NCI-H748 (cell line): ENCODE measurements at regions not wholly inside any gene's neighbourhood (a gene's known extent, or its start where the extent isn't known, plus 50 kb on each side); places are given as distances from the start of the nearest gene placed in this dataset.

ENCODE experiments used
- DNase-seq: peaks from one replicate; lab custom pipeline; 2025; ENCODE audit not compliant: unreplicated experiment; lab: John Stamatoyannopoulos, UW

GRCh38 chr3:99376926-99377325, 261.5 kb upstream of the COL8A1 start:
- no peak for DNase-seq

- DNase-seq, result no peak
Observed at GRCh38 chr3:99373846-99374210, 264.6 kb upstream of the COL8A1 start.

DNA sequence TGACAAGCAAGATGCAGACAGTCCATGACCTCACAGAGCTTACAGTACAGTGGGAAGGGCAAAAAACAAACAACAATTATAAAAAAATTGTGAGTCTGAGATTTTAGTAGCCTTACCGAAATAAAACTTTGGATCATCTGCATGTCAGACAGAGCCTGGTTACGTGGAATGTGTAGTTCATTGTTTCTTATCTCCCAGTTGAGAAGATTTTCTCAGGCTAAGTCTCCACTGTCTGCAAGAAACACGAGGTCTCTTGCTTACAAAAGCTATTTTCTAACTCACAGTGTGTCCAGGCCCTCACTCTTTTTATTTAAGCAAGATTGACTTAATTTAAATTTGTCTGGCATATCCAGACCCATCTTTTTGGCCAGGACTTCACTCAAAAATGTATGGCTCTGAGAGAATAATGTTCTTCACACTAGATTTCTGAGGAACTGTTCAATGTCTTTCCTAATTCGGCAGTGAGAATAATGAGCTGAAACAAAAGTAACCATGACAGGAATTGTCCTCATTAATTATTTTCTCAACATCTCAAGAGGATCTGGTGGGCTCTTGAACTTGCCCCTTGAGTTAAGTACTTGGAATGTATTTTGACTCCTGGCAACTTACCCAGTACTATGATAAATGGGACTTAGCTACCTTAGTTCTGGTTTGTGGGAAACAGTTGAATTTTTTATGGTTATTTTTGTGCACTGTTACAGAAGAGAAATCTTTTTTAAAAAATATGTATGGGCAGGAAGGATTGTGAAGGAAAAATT, 265.1 kb upstream of the COL8A1 start:
- DNase-seq, result no peak

DNA sequence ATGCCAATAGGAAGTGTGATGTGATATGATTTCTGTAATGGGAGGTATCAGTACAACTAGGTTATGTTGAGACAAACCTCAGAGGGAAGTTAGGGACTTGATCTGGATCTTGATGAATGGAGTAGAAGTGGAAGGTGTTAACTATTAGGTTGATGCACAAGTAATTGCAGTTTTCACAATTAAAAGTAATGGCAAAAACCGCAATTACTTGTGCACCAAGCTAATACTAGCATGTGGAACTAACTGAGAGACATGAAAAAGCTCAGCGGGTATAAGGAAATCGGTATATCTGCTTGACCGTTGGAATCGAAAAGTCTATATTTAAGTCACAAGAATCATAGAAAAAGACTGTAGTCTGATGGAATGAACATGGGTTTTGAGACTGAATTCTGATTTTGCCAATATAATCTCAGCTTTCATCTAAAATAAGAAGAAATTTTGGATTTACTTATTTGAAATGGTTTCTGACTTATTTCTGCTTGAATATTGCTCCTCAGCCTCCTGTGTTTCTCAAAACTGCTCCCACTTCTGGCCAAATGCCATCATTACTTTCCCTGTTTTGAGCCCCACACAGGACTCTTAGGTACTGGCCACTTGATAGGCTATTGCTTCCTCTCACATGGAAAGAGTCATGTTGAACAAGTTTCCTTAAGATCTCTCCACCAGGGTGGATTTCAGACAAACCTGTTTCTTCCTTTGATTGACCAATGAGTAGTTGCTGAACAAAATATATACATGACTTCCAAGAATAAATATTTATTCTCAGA, 271.5 kb upstream of the COL8A1 start:
- DNase-seq, result peak; percentile 6

GRCh38 chr3:99365979-99366378, 272.4 kb upstream of the COL8A1 start:
- no peak for DNase-seq

- DNase-seq, result no peak
Observed at GRCh38 chr3:99365396-99365795, 273.0 kb upstream of the COL8A1 start.

DNA sequence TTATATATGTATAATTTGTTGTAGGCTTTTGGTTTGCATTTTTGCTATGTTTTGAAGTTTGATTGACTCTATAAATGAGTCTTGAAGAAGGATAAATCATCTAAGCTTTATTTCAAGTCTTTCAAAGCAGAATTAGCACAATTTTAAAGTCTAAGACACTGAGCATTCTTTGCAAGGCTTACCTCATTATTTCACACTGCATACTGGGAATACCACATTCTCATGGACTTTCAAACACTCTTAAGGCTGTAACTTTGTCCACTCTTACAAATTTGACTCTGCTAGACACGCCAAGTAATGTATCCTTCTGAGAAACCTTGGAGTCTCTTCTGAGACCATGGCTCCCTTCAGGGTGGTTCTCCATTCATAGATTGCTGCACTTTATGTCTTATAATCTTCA, 281.3 kb upstream of the COL8A1 start:
- DNase-seq, result no peak

GRCh38 chr3:99356696-99357095, 281.7 kb upstream of the COL8A1 start:
- no peak for DNase-seq

DNA sequence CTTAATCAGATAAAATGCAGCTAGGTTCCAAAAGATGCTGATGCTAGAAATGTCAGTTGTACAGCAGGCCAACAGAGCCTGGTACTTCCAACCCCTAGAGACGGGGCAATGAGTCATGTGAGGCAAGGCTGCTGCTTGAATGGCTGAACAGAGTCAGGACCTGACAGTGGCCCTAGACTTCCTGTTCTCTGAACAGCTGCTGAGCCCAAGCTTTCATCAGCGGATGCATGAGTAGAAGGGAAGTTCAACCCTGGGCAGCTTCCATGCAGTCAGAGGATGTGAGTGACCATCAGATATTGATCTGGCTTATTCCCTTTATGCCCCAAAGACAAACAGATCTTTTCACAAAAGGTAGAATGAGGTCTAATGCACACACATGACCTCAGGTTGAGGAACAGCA, 282.9 kb upstream of the COL8A1 start:
- DNase-seq, result no peak

DNA sequence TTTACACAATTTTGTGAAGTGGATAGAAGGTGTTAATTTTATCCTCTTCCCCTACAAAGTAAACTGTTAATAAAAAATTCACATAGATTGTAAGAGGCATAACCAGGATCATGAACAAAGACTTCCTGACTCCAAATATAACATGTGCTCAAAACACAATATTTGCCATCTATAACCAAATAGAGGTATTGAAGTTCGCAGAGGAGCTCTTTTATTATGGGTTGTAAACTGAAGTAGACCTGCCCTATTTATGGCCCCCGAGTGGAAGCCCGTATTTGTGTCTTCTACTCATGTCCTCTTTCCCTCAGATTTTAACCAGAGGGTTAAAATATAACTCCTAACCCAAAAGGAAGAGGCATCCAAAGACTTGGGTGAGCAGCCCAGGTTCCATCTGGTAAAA, 285.6 kb upstream of the COL8A1 start:
- DNase-seq, result no peak

DNA sequence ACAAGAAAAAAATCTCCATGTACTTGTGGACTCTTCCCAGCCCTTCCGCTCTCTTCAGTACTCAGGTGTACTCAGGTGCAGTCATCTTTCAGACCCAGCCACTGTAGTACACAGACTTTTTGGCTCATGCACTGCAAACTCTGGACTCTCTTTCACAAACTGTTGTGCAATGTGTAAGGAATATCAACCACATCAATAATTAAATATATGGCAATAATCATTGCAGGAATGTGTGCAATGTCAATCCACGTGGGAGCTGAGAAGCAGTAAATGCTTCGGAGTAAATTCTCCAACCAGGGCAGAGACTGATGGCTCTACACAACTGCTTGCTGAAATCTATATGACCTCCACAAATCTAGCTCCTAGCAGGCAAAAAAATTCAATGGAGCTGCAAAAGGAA, 287.3 kb upstream of the COL8A1 start:
- no peak for DNase-seq

DNA sequence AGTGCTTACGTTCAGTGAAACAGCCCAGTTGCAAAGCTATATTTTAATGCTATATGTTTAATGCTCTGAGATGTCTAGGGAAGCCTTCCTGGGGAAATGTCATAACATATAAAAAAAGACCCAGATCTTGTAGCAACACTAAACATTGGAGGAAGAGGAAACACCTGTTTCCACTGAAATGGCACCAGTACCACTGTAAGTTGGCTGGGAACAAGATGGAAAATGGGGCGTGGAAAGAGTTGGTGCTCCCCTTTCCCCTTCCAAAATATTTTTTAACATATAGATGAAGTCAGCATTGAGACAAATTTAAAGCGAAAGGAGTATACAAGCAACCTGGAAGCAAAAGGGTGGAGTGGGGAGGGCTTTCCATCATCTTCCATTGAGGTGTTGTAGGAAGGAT, 289.9 kb upstream of the COL8A1 start:
- no peak for DNase-seq

DNA sequence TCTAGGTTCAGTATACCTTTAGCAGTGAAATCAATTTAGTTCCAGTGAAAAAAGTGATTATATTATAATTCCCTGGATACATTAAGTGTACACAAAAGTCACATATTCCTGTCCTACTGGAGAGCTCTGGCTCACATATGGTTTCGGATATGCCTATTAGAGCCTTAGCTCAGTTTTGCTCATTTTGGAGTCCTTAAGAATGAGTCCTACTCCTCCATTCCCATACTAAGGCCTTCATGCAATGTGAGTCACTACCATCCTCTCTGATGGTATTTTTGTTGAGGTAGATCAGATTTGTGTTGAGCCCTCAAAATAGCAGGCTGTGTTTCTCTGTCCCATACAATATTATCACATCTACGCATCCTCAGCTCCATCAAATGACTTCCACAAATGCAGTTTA, 294.2 kb upstream of the COL8A1 start:
- no peak for DNase-seq

DNA sequence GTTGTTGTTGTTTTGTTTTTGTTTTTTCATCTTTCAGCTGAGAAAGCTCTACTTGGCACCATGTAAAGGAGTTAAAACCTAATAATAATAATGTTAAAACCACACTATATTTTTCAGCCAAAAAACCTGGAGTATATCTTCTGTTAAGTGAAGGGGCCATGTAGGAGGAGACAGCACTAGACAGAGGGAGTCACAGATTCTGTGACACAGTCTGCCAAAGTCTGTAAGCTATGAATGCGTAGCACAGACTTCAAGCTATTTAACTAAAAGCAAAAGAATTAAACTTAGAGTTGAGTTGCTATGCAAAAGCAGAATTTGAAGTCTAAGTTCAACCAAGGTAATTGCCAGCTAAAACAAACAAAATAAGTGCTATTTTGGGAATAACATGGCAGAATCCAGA, 296.0 kb upstream of the COL8A1 start:
- DNase-seq, result no peak

DNA sequence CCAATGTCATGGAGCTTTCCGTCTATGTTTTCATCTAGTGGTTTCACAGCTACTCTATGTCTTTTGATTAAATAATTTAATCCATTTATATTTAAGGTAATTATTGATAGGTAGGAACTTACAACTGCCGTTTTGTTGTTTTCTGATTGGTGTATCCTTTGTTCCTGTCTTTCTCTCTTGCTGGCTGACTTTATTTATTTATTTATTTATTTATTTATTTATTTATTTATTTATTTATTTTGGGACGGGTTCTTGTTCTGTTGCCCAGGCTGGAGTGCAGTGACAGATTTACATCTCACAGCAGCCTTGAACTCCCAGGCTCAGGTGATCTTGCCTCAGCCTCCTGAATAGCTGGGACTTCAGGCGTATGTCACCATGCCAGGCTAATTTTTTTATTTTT, 299.2 kb upstream of the COL8A1 start:
- DNase-seq, result no peak

DNA sequence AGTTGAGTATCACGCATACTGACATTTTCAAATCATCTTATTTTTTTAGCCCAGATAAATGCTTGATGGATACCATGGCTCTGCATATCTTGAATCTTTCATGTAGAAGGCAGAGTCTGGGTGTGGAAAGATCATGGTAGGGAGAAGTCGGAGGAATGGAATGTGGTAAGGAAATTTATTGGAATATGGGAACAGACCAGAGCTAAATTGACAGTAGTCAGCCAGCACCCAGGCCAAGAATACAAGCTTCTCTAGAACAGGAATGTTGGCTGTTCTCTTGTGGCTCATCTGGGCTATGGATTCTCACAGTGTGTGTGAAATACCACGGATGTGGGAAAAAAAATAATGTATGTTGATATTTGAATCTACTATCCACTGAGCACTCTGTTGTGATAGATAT, 305.7 kb upstream of the COL8A1 start:
- no peak for DNase-seq

GRCh38 chr3:99332276-99332675, 306.1 kb upstream of the COL8A1 start:
- DNase-seq, result no peak

- no peak for DNase-seq
Observed at GRCh38 chr3:99330924-99331532, 307.4 kb upstream of the COL8A1 start.

DNA sequence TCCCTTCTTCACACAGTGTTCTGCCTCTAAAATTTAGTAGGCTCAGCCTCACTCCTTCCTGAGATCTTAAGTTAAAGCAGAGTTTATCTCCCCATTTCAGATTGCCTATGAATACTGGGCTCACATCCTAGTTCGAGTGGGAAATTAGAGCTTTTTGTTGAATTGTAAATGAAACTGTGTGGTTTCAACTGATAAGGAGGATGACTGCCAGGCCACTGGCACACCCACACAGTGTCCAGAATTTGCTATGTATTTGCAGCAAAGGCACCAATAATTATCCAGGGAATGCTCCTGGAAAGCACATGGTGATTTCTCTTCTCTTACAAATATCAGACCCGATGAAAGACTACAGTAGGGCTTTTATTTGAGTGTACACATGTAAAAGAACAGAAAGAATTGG, 308.1 kb upstream of the COL8A1 start:
- DNase-seq, result no peak

GRCh38 chr3:99325402-99325801, 313.0 kb upstream of the COL8A1 start:
- no peak for DNase-seq

- DNase-seq, result no peak
Observed at GRCh38 chr3:99324636-99325203, 313.7 kb upstream of the COL8A1 start.

DNA sequence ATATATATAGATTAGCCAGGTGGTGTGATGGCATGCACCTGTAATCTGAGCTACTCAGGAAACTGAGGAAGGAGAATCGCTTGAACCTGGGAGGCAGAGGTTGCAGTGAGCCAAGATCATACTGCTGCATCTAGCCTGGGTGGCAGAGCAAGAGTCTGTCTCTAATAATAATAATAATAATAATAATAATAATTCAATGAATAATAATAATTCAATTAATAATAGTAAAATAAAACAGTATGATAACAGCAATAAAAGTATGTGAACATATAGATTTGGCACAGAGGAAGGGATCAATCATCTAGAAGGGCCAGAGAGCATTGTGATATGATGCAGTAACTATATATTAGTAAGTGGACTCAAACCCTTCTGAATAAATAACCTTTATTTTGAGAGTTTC, 314.5 kb upstream of the COL8A1 start:
- no peak for DNase-seq
